PC-3 (cell line): ENCODE measurements at regions not wholly inside any gene's neighbourhood (a gene's known extent, or its start where the extent isn't known, plus 50 kb on each side); places are given as distances from the start of the nearest gene placed in this dataset.

Experiments used
- EZH2 ChIP-seq: fragments of 300-600 bp; sonication (generic); IDR thresholded peaks from one replicate; pipeline ENCODE4 v1.6.1; 2017; ENCODE audit warnings: antibody characterized with exemption, mild to moderate bottlenecking, low read length; ENCODE audit not compliant: unreplicated experiment
- EZH2phosphoT487 ChIP-seq: fragments of 300-600 bp; sonication (generic); IDR thresholded peaks from 2 replicates; pipeline ENCODE4 v1.6.1; 2018; ENCODE audit warnings: mild to moderate bottlenecking, antibody characterized with exemption, low read length, borderline replicate concordance
- TF ChIP-seq, protein P1 (sequence below): fragments of 300-600 bp; sonication (generic); conservative IDR thresholded peaks from 2 replicates; pipeline ENCODE4 v1.5.1; 2017; ENCODE audit warnings: antibody characterized with exemption, low read depth, mild to moderate bottlenecking, low read length

DNA sequence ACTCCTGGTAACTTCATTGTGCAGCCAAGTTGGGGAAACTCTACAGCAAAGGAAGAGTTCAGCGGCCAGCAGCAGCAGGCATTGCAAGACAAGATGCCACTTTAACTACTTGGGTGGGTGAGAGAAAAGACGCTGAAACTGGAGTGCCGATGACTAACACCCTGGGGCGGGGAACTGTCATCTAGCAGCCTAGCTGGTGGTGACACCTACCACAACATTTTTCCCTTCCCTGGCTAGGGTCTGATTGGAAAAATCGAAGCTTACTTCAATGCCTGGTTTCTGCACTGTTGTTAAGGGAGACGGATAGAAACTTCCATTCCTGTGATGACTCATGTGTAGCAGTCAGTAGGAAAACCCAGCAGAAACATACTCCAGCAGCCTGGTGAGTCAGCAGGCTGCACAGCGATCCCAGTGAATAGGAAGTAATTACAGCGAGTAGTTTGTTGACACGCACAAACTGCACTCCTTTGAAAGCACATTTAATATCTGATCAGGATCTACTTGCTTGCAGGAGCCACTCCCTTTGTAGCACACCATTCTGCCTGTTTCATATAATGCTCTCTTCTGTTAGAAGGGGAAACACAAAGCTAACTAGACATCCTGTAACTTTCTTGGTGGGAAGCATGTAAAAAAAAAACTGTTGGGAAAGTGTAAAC is 62.1 kb upstream of the MAPRE2 start:
- no peak for TF ChIP-seq EZH2
- TF ChIP-seq, protein P1, sequence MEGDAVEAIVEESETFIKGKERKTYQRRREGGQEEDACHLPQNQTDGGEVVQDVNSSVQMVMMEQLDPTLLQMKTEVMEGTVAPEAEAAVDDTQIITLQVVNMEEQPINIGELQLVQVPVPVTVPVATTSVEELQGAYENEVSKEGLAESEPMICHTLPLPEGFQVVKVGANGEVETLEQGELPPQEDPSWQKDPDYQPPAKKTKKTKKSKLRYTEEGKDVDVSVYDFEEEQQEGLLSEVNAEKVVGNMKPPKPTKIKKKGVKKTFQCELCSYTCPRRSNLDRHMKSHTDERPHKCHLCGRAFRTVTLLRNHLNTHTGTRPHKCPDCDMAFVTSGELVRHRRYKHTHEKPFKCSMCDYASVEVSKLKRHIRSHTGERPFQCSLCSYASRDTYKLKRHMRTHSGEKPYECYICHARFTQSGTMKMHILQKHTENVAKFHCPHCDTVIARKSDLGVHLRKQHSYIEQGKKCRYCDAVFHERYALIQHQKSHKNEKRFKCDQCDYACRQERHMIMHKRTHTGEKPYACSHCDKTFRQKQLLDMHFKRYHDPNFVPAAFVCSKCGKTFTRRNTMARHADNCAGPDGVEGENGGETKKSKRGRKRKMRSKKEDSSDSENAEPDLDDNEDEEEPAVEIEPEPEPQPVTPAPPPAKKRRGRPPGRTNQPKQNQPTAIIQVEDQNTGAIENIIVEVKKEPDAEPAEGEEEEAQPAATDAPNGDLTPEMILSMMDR, result no peak
- TF ChIP-seq EZH2phosphoT487, result no peak
